ENCODE measurements at regions not wholly inside any gene's neighbourhood (a gene's known extent, or its start where the extent isn't known, plus 50 kb on each side); places are given as distances from the start of the nearest gene placed in this dataset.

GRCh38 chr5:96282020-96282419 lies 151.0 kb downstream of the PCSK1 start:
- DNase-seq = no peak

GRCh38 chr5:96280946-96281393 lies 152.1 kb downstream of the PCSK1 start:
- DNase-seq = peak in 2 of 3 donors; percentile 32 to 41

- DNase-seq = no peak
These were observed 153.1 kb downstream of the PCSK1 start for GRCh38 chr5:96279801-96280542.

GRCh38 chr5:96278981-96279380 lies 154.1 kb downstream of the PCSK1 start:
- DNase-seq = no peak

DNA sequence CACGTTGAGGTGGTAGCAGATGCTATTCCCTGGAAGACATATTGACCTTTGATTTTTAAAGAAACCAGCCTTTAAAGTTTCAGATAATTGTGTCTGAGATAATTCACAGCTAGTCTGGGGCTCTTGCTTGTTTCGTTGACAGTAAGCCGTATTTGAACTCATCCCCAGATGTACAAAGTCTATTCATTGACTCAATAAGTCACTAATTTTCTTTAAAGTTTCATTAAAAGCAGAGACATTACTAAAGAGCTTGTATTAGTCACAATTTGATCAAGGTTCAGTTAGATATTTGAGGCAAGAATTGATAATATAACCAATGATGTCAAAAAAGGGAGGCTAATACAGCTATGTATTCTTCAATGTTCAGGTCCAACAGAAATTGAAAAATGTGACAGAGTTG lies 158.0 kb downstream of the PCSK1 start:
- DNase-seq = no peak

GRCh38 chr5:96265487-96265886 lies 167.6 kb downstream of the PCSK1 start:
- DNase-seq = no peak

DNA sequence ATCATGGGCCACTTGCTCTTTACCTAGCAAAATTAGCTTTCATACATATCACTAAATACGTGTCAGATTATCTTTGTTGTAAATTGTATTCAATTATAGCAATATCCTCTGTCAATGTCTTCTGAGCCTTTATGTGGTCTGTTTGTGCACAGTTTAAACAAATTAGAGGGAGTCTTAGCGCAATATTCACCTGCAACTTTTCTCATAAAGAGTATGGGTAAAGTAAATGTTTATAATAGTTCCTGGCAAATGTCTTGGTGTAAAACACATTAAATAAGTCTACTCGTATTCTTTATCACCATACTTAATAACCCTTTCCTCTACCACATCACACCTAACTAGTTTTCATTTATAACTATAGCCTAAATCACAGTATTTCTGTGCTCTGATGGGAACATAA lies 169.0 kb downstream of the PCSK1 start:
- DNase-seq = no peak

GRCh38 chr5:96262105-96262504 lies 170.9 kb downstream of the PCSK1 start:
- no peak for DNase-seq

DNA sequence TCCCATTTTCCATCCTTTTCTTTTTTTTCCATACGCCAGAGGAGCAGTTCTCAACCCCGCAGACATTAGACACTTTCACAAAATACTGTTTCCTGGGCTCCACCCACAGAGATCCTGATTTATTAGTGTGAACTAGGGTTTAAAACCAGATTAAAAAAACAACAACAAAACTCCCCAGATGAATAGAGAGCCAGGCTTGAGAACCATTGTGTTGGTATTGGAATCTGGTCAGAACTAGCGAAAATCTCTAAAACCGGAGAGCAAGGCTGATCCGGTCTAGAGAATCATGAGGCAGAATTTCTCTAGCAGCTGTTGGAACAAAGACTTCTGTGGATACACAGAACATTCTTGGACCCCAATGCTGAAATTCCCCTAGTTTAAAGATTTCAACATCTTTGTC lies 173.0 kb downstream of the PCSK1 start:
- DNase-seq = no peak

GRCh38 chr5:96259151-96259772 lies 173.8 kb downstream of the PCSK1 start:
- peak; percentile 31 to 64 (median 63) for DNase-seq

- no peak for DNase-seq
These were observed 174.4 kb downstream of the PCSK1 start for GRCh38 chr5:96258692-96259091.

DNA sequence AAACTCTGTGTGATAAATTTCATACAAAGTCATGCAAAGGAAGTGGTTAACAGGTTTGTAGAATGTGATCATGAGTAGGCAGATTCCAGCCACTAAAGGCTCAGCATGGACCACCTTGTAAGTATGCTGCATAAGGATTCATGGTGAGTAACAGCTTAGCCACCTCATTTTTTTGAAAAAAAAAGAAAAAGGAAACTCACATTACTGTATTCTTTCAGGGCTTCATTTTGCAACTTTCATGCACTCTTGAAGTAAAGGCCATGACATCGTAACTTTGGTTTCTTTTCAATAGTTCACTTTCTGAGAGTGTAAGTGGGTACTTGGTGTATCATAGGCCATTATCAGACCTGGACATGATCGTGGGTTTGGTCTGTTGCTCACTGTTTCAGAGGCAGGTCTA lies 175.1 kb downstream of the PCSK1 start:
- peak; percentile 12 to 63 (median 62) for DNase-seq

- peak in 2 of 3 donors; percentile 6 to 22 for DNase-seq
These were observed 176.1 kb downstream of the PCSK1 start for GRCh38 chr5:96256795-96257470.

DNA sequence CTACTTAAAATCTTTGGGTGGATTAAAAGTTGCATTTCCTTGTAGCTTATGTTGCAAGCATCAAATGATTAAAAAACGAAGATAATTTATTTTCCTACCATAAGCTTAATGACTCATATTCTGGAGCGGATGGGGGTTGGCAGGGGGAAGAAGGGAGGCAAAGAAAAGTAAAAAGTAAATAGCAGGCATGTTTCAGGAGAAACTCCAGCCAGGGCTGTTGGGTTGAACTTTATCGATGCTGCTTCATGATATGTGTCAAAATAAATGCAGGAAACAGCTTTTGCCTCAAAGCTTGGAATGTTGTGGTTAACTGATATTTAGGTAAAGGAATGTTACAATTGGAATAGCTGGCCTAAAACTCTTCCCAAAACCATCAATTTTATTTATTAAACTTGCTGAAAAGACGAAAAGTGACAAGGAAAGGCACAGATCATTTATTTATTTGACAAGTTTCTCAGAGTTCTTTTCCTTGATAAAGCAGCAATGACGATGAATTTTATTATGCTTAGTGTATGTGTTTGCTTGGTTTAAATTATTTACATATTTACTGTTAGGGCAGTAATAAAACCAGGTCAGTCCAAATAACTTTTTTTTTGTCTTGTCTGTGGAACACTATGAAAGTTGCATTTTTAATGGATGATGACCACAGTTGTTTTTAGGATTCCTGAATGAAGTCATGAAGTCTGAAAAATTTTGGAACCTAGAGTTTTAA lies 177.9 kb downstream of the PCSK1 start:
- DNase-seq = no peak

DNA sequence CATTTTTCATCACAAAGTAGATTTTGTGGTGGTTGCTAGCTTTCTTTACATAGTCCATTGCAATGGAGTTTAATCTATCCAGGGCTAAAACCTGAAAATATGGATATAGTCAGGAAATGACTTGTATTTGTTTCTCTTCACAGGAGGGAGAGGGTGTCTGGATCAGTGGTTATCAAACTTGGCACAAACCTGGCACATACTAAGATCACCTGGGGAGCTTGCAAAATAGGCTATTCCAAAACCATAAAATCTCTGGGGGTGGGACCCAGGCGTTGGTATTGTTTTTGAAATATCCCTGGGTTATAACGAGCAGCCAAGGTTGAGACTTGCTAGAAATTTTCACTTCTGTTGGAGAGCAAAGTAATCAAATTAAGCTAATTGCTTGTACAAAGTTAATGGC lies 179.9 kb downstream of the PCSK1 start:
- DNase-seq = no peak

- no peak for DNase-seq
These were observed 180.5 kb downstream of the PCSK1 start for GRCh38 chr5:96252596-96252995.

DNA sequence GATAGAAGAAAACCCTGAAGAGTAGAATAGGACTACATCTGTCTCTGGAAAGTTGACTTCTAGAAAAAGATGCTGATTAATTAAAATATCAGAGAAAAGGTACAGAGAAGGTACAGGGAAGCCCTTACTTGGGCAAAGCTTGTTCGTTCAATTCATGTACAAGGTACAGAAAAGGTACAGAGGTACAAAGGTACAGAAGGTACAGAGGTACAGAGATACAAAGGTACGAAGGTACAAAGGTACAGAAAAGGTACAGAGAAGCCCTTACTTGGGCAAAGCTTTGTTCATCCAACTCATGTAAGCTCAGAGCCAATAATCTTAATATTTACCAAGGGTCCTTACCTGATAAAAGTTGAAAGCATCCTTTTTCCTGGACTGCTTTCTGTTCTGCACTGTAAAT lies 182.3 kb downstream of the PCSK1 start:
- no peak for DNase-seq

DNA sequence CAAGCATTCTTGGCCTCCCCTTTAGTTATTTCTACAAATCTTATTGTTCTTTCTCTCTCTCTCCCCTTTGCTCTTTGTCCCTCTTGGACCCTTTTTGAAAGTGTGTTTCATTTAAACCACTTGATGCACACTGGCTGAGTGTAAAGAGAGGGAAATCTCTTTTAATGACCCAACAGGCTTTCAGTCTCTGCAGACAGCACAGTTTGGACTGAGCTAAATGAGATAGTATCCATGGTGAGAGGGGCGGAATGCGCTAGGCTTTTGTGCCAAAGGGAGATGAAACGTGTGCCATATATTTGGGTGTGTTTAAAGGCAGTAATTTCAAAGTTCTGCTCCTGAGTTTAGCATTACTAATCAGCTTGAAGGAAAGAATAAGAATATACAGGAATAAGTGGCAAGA lies 184.9 kb downstream of the PCSK1 start:
- DNase-seq = no peak

- no peak for DNase-seq
These were observed 185.3 kb downstream of the PCSK1 start for GRCh38 chr5:96247708-96248107.

DNA sequence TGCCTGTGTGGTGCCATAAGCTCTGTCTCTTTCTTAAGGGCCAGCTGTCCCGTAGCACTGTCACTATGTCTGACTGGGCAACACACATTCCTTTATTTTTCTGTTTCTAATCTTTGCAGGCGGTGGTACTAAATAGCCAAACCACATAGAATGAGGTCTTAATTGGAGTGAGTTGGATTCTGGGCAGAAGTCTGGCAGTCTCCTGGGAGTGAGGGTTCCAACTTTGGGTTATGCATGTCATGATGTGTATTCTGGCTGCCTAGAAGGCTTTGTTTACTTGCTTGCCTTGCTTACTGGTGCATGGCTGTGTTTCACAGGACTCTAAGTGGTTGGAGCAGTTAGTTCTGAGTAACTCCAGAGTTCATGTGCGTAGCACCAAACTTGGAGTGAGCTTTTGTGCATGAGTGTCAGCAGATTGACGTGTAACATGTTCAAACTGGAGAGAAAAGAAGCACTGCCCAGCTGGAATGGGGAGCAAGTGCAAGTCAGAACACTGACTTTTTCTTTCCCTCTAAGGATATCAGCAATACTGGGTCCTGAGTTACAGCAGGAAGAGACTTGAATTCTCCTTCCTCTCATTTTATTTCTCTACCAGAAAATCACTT lies 185.8 kb downstream of the PCSK1 start:
- DNase-seq = no peak

GRCh38 chr5:96245140-96246091 lies 187.6 kb downstream of the PCSK1 start:
- DNase-seq = no peak

DNA sequence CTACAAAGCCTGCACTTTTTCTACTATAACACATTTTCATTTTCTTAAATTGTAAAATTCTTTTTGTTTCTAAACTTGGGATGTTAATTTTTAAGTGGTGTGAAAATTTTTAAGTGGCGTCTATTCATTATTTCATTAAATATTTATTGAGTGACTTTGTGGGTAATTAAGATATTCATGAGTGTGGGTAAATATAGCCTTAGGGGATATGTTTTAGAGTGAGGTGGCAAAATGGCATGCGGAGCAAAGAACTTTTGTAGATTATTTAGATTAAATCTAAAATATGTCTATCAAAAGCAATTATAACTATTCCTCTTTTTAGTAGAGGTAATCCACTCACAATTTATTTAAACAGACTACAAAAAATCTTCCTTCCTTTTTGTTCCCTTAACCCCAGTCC lies 188.4 kb downstream of the PCSK1 start:
- no peak for DNase-seq

Data from suppressor macrophage treated with lipopolysaccharide for 1 hour (primary cell).